Ectodermal cell (in vitro differentiated cells): ENCODE measurements at regions not wholly inside any gene's neighbourhood (a gene's known extent, or its start where the extent isn't known, plus 50 kb on each side); places are given as distances from the start of the nearest gene placed in this dataset.

Source experiments
- H3K27ac ChIP-seq: 2 replicates; pipeline ENCODE4 v1.7.0; 2013; ENCODE audit warnings: mild to moderate bottlenecking, low read depth, low read length; ENCODE audit not compliant: insufficient read depth, poor library complexity, severe bottlenecking
- H3K27me3 ChIP-seq: 2 replicates; pipeline ENCODE4 v1.7.0; 2013; ENCODE audit warnings: mild to moderate bottlenecking, low read length; ENCODE audit not compliant: insufficient read depth, control insufficient read depth, poor library complexity, severe bottlenecking
- H3K36me3 ChIP-seq: one replicate; pipeline ENCODE4 v1.7.0; 2013; ENCODE audit warnings: low read length; ENCODE audit not compliant: control insufficient read depth, insufficient read depth
- H3K4me1 ChIP-seq: one replicate; pipeline ENCODE4 v1.7.0; 2013; ENCODE audit warnings: low read length; ENCODE audit not compliant: control insufficient read depth, insufficient read depth
- H3K4me3 ChIP-seq: 2 replicates; pipeline ENCODE4 v1.7.0; 2013; ENCODE audit warnings: low read depth, low read length, control low read depth; ENCODE audit not compliant: insufficient read depth
- H3K9me3 ChIP-seq: 2 replicates; pipeline ENCODE4 v1.7.0; 2013; ENCODE audit warnings: mild to moderate bottlenecking, low read length, moderate library complexity; ENCODE audit not compliant: control insufficient read depth
- WGBS, 2 experiments: methylation state at CpG; one replicate each; pipeline ENCODE4 v1.1.7; 2013; ENCODE audit warnings: missing lambda C conversion rate in 2 of 2; 5-methylcytosine and 5-hydroxymethylcytosine counted together

- 93 to 97% methylated on average over 5 of the region's 5 CpGs for WGBS, 2 experiments
- no peak overlapping the region for H3K4me3 ChIP-seq
- no peaks in the 10 kb centered on the region for H3K27me3 ChIP-seq
- H3K27ac ChIP-seq: no peak overlapping the region
- H3K9me3 ChIP-seq: no peaks in the 10 kb centered on the region
- H3K36me3 ChIP-seq: no peaks in the 10 kb centered on the region
- H3K4me1 ChIP-seq: peaks cover 10% of the 10 kb centered on the region
Observed at GRCh38 chr10:78382047-78382446, 348.4 kb downstream of the RPS24 start.

- H3K27me3 ChIP-seq: no peaks in the 10 kb centered on the region
- WGBS, 2 experiments: 87 to 97% methylated on average over 2 of the region's 2 CpGs
- H3K4me1 ChIP-seq: peaks cover 3% of the 10 kb centered on the region
- no peak overlapping the region for H3K27ac ChIP-seq
- no peaks in the 10 kb centered on the region for H3K9me3 ChIP-seq
- H3K36me3 ChIP-seq: no peaks in the 10 kb centered on the region
- H3K4me3 ChIP-seq: no peak overlapping the region
Observed at GRCh38 chr10:78382772-78383171, 349.1 kb downstream of the RPS24 start.

- Histone ChIP-seq H3K27me3 (no peaks in the 10 kb centered on the region), H3K4me3 (no peak overlapping the region), H3K27ac (no peak overlapping the region), H3K9me3 (no peaks in the 10 kb centered on the region), H3K36me3 (no peaks in the 10 kb centered on the region), H3K4me1 (no peaks in the 10 kb centered on the region)
- 85 to 93% methylated on average over 2 of the region's 2 CpGs for WGBS, 2 experiments
Observed at GRCh38 chr10:78383378-78384048, 349.9 kb downstream of the RPS24 start.

- H3K9me3 ChIP-seq: no peaks in the 10 kb centered on the region
- no peaks in the 10 kb centered on the region for H3K27me3 ChIP-seq
- H3K4me3 ChIP-seq: no peak overlapping the region
- H3K36me3 ChIP-seq: no peaks in the 10 kb centered on the region
- whole genome bisulfite sequencing, 2 experiments: 89 to 100% methylated on average over 1 of the region's 1 CpG
- H3K27ac ChIP-seq: no peak overlapping the region
- H3K4me1 ChIP-seq: no peaks in the 10 kb centered on the region
Observed at GRCh38 chr10:78384049-78384431, 350.4 kb downstream of the RPS24 start.

- Histone ChIP-seq H3K27me3 (no peaks in the 10 kb centered on the region), H3K27ac (no peak overlapping the region), H3K36me3 (no peaks in the 10 kb centered on the region), H3K4me1 (no peaks in the 10 kb centered on the region), H3K9me3 (no peaks in the 10 kb centered on the region), H3K4me3 (no peak overlapping the region)
- WGBS, 2 experiments: 93 to 97% methylated on average over 5 of the region's 5 CpGs
Observed at GRCh38 chr10:78385599-78385998, 351.9 kb downstream of the RPS24 start.

- H3K9me3 ChIP-seq: no peaks in the 10 kb centered on the region
- no peaks in the 10 kb centered on the region for H3K36me3 ChIP-seq
- WGBS, 2 experiments: 80 to 84% methylated on average over 5 of the region's 5 CpGs
- no peak overlapping the region for H3K27ac ChIP-seq
- no peak overlapping the region for H3K4me3 ChIP-seq
- H3K4me1 ChIP-seq: no peaks in the 10 kb centered on the region
- H3K27me3 ChIP-seq: no peaks in the 10 kb centered on the region
Observed at GRCh38 chr10:78386509-78386908, 352.8 kb downstream of the RPS24 start.

GRCh38 chr10:78388331-78389050 is 354.8 kb downstream of the RPS24 start:
- H3K4me1 ChIP-seq: no peaks in the 10 kb centered on the region
- H3K27me3 ChIP-seq: no peaks in the 10 kb centered on the region
- H3K27ac ChIP-seq: no peak overlapping the region
- WGBS, 2 experiments: 90 to 91% methylated on average over 9 of the region's 9 CpGs
- H3K9me3 ChIP-seq: no peaks in the 10 kb centered on the region
- H3K4me3 ChIP-seq: no peak overlapping the region
- H3K36me3 ChIP-seq: no peaks in the 10 kb centered on the region

- Histone ChIP-seq H3K27me3 (no peaks in the 10 kb centered on the region), H3K4me3 (no peak overlapping the region), H3K36me3 (no peaks in the 10 kb centered on the region), H3K9me3 (no peaks in the 10 kb centered on the region), H3K27ac (no peak overlapping the region), H3K4me1 (no peaks in the 10 kb centered on the region)
- 94 to 96% methylated on average over 3 of the region's 3 CpGs for WGBS, 2 experiments
Observed at GRCh38 chr10:78389419-78389818, 355.8 kb downstream of the RPS24 start.

- H3K4me1 ChIP-seq: no peaks in the 10 kb centered on the region
- no peak overlapping the region for H3K4me3 ChIP-seq
- H3K9me3 ChIP-seq: no peaks in the 10 kb centered on the region
- WGBS, 2 experiments: 90% methylated on average over 6 of the region's 6 CpGs
- H3K27ac ChIP-seq: no peak overlapping the region
- no peaks in the 10 kb centered on the region for H3K36me3 ChIP-seq
- H3K27me3 ChIP-seq: no peaks in the 10 kb centered on the region
Observed at GRCh38 chr10:78390051-78390450, 356.4 kb downstream of the RPS24 start.

- Histone ChIP-seq H3K4me1 (no peaks in the 10 kb centered on the region), H3K36me3 (no peaks in the 10 kb centered on the region), H3K27me3 (no peaks in the 10 kb centered on the region), H3K4me3 (no peak overlapping the region), H3K27ac (no peak overlapping the region), H3K9me3 (no peaks in the 10 kb centered on the region)
- 96 to 97% methylated on average over 4 of the region's 5 CpGs for WGBS, 2 experiments
Observed at GRCh38 chr10:78390817-78391216, 357.2 kb downstream of the RPS24 start.
